PC-3 (cell line): ENCODE measurements at regions not wholly inside any gene's neighbourhood (a gene's known extent, or its start where the extent isn't known, plus 50 kb on each side); places are given as distances from the start of the nearest gene placed in this dataset.

Experiments used
- ATAC-seq: fragments of 200-7000 bp; cut with Tn5 transposase; 2 replicates; pipeline ENCODE4 v1.9.1; 2020; ENCODE audit warnings: mild to moderate bottlenecking, moderate library complexity
- BruUV-seq: library from RNA; stranded (reverse); fragments of 400-500 nt; replicated peaks from 2 replicates; lab custom pipeline; 2021; lab: Mats Ljungman, UMichigan
- CTCF ChIA-PET: fragments of 300-600 bp; sonication (Branson Sonifier 250); formaldehyde crosslinking; loops from one replicate; lab custom pipeline; 2022; ENCODE audit warnings: antibody characterized with exemption; lab: Charles Lee
- POLR2A ChIA-PET: fragments of 300-600 bp; sonication (Branson Sonifier 250); formaldehyde crosslinking; loops from one replicate; lab custom pipeline; 2022; ENCODE audit warnings: antibody characterized with exemption; ENCODE audit not compliant: unreplicated experiment; lab: Charles Lee
- DNase-seq: peaks from one replicate; pipeline ENCODE4 v3.0.0-alpha.2; 2015
- H2AFZ ChIP-seq: fragments of 300-600 bp; sonication (generic); 2 replicates; pipeline ENCODE4 v1.6.0; 2016; ENCODE audit warnings: antibody characterized with exemption, low read length
- H3F3A ChIP-seq: fragments of 300-600 bp; sonication (generic); one replicate; pipeline ENCODE4 v1.6.0; 2017; ENCODE audit warnings: antibody characterized with exemption, low read length, control low read depth, mild to moderate bottlenecking; ENCODE audit not compliant: unreplicated experiment
- H3K27ac ChIP-seq: fragments of 300-600 bp; sonication (generic); 2 replicates; pipeline ENCODE4 v1.5.1; 2016; ENCODE audit warnings: mild to moderate bottlenecking, low read length
- H3K27me3 ChIP-seq: fragments of 300-600 bp; sonication (generic); 2 replicates; pipeline ENCODE4 v1.6.1; 2016; ENCODE audit warnings: low read length, mixed read lengths
- H3K36me3 ChIP-seq: fragments of 300-600 bp; sonication (generic); 2 replicates; pipeline ENCODE4 v1.6.1; 2016; ENCODE audit warnings: low read depth, mixed run types, low read length, mixed read lengths
- H3K4me1 ChIP-seq: fragments of 300-600 bp; sonication (generic); 2 replicates; pipeline ENCODE4 v1.5.1; 2016; ENCODE audit warnings: low read length; ENCODE audit not compliant: insufficient read depth
- H3K4me2 ChIP-seq: fragments of 300-600 bp; sonication (generic); 2 replicates; pipeline ENCODE4 v1.6.0; 2016; ENCODE audit warnings: low read length
- H3K4me3 ChIP-seq: fragments of 300-600 bp; sonication (generic); 2 replicates; pipeline ENCODE4 v1.5.1; 2016; ENCODE audit warnings: mild to moderate bottlenecking, low read length, mixed read lengths
- H3K79me2 ChIP-seq: fragments of 300-600 bp; sonication (generic); 2 replicates; pipeline ENCODE4 v1.6.1; 2017; ENCODE audit warnings: low read length, mixed read lengths
- H3K9ac ChIP-seq: fragments of 300-600 bp; sonication (generic); 2 replicates; pipeline ENCODE4 v1.6.0; 2016; ENCODE audit warnings: mild to moderate bottlenecking, low read length
- H3K9me2 ChIP-seq: fragments of 300-600 bp; sonication (generic); replicated peaks from 2 replicates; pipeline ENCODE4 v1.6.1; 2016; ENCODE audit warnings: mixed run types, low read length, mixed read lengths
- H3K9me3 ChIP-seq: fragments of 300-600 bp; sonication (generic); 2 replicates; pipeline ENCODE4 v1.6.1; 2016; ENCODE audit warnings: low read length, mixed read lengths
- H4K20me1 ChIP-seq: fragments of 300-600 bp; sonication (generic); 2 replicates; pipeline ENCODE4 v1.6.1; 2016; ENCODE audit warnings: low read length, mixed read lengths
- EZH2 ChIP-seq: fragments of 300-600 bp; sonication (generic); IDR thresholded peaks from one replicate; pipeline ENCODE4 v1.6.1; 2017; ENCODE audit warnings: antibody characterized with exemption, mild to moderate bottlenecking, low read length; ENCODE audit not compliant: unreplicated experiment
- EZH2phosphoT487 ChIP-seq: fragments of 300-600 bp; sonication (generic); IDR thresholded peaks from 2 replicates; pipeline ENCODE4 v1.6.1; 2018; ENCODE audit warnings: mild to moderate bottlenecking, antibody characterized with exemption, low read length, borderline replicate concordance
- intact Hi-C: fragments of 100-400 bp; cut with micrococcal nuclease; formaldehyde crosslinking; loops from 2 replicates; pipeline ENCODE4 v1.9.0; 2023
- TF ChIP-seq, protein P1 (sequence below): fragments of 300-600 bp; sonication (generic); conservative IDR thresholded peaks from 2 replicates; pipeline ENCODE4 v1.5.1; 2017; ENCODE audit warnings: antibody characterized with exemption, low read depth, mild to moderate bottlenecking, low read length

DNA sequence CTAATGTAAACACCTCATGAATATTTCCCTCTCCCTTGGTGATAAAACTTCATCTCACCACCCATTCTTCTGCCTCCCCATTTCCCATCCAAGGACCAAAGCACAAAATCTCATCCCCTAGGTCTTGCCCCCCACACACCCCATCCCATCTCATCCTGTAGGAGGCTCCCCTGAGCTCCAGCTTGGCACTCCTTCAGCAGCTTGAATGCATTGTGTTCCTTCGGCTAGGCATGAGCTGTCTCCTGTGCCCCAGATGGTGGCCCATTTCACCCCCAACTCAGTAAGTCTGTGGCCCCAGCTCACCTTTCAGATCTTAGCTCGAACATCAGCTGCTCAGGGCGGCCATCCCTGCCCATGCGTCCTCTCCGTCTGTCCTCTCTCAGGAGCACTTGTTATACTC is 203.6 kb upstream of the NR2F2 start:
- ATAC-seq: no peak

DNA sequence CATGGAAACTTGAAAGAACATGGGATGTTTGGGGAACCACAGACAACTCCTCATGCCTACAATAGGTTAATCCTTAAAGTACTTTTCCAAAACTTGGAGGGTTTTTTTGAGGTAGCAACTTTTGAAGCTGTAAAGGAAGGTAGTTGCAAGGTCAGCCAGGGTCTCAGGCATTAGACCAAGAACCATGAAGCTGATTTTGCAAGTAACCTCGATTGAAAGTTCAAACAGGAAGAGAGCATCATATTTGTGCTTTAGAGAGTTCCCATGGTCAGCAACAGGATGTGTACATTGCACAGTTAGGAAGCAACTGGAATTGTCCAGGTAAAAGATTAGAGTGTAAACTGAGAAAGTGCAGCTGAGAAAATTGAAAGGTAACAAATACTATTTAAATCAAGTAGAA is 199.8 kb upstream of the NR2F2 start:
- POLR2A ChIA-PET: no interaction called here
- H3K9me2 ChIP-seq: no peaks in the 10 kb centered on the region
- DNase-seq (peak; percentile 13), ATAC-seq (no peak)
- no peaks in the 10 kb centered on the region for H3F3A ChIP-seq
- H3K9ac ChIP-seq: no peak overlapping the region
- no peak overlapping the region for H3K27ac ChIP-seq
- no TSS peak for BruUV-seq
- no peak overlapping the region for H3K4me2 ChIP-seq
- no peak for TF ChIP-seq EZH2phosphoT487
- TF ChIP-seq EZH2: no peak
- TF ChIP-seq, protein P1, sequence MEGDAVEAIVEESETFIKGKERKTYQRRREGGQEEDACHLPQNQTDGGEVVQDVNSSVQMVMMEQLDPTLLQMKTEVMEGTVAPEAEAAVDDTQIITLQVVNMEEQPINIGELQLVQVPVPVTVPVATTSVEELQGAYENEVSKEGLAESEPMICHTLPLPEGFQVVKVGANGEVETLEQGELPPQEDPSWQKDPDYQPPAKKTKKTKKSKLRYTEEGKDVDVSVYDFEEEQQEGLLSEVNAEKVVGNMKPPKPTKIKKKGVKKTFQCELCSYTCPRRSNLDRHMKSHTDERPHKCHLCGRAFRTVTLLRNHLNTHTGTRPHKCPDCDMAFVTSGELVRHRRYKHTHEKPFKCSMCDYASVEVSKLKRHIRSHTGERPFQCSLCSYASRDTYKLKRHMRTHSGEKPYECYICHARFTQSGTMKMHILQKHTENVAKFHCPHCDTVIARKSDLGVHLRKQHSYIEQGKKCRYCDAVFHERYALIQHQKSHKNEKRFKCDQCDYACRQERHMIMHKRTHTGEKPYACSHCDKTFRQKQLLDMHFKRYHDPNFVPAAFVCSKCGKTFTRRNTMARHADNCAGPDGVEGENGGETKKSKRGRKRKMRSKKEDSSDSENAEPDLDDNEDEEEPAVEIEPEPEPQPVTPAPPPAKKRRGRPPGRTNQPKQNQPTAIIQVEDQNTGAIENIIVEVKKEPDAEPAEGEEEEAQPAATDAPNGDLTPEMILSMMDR: no peak
- H3K9me3 ChIP-seq: no peaks in the 10 kb centered on the region
- no peaks in the 10 kb centered on the region for H3K27me3 ChIP-seq
- H3K4me1 ChIP-seq: peaks cover 2% of the 10 kb centered on the region
- H2AFZ ChIP-seq: no peak overlapping the region
- no peaks in the 10 kb centered on the region for H3K79me2 ChIP-seq
- intact Hi-C loops: no loop called here
- CTCF ChIA-PET: no interaction called here
- H3K4me3 ChIP-seq: no peak overlapping the region
- no peaks in the 10 kb centered on the region for H3K36me3 ChIP-seq
- no peaks in the 10 kb centered on the region for H4K20me1 ChIP-seq

More for the DNA sequence above, 203.6 kb upstream of the NR2F2 start:
- Histone ChIP-seq H4K20me1 (no peaks in the 10 kb centered on the region), H2AFZ (no peak overlapping the region), H3K4me3 (no peak overlapping the region), H3K4me1 (peaks cover 20% of the 10 kb centered on the region), H3K9me3 (no peaks in the 10 kb centered on the region), H3F3A (no peaks in the 10 kb centered on the region), H3K9me2 (no peaks in the 10 kb centered on the region), H3K79me2 (no peaks in the 10 kb centered on the region), H3K9ac (no peak overlapping the region), H3K27me3 (no peaks in the 10 kb centered on the region), H3K4me2 (no peak overlapping the region), H3K27ac (no peak overlapping the region), H3K36me3 (no peaks in the 10 kb centered on the region)
- POLR2A ChIA-PET: no interaction called here
- CTCF ChIA-PET: no interaction called here
- no peak for DNase-seq
- TF ChIP-seq, protein P1: no peak
- TF ChIP-seq EZH2phosphoT487: no peak
- no peak for TF ChIP-seq EZH2
- BruUV-seq: no TSS peak
- intact Hi-C loops: no loop called here

DNA sequence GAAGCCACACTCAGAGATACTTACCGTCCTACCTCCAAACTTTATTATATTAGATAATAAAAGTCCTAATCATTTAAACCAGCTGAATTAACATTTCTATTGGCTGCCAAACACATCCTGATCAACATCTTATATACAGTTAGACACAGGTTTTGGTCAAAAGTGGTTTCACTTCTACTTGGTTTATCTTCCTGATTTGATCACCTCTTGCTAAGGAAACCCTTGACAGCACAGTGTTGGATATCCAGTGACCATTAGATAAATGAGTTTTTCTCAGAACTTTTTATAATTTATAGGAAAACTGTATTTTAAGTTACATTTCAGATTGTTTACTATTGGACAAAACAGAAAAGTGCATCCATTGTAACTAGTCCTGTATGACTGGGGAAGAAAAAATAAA is 198.4 kb upstream of the NR2F2 start:
- H3K9me3 ChIP-seq: no peaks in the 10 kb centered on the region
- no peak overlapping the region for H3K4me2 ChIP-seq
- POLR2A ChIA-PET: no interaction called here
- H3K36me3 ChIP-seq: no peaks in the 10 kb centered on the region
- intact Hi-C loops: no loop called here
- ATAC-seq (no peak), DNase-seq (no peak)
- H3K9me2 ChIP-seq: no peaks in the 10 kb centered on the region
- no peak overlapping the region for H2AFZ ChIP-seq
- H3K27me3 ChIP-seq: no peaks in the 10 kb centered on the region
- no peaks in the 10 kb centered on the region for H3K79me2 ChIP-seq
- CTCF ChIA-PET: no interaction called here
- H3K4me3 ChIP-seq: no peak overlapping the region
- TF ChIP-seq, protein P1: no peak
- TF ChIP-seq EZH2 (no peak), EZH2phosphoT487 (no peak)
- no peak overlapping the region for H3K9ac ChIP-seq
- no TSS peak for BruUV-seq
- no peaks in the 10 kb centered on the region for H4K20me1 ChIP-seq
- H3F3A ChIP-seq: no peaks in the 10 kb centered on the region
- H3K4me1 ChIP-seq: no peaks in the 10 kb centered on the region; the same call in 1 of the 2 replicates
- H3K27ac ChIP-seq: no peak overlapping the region
